GM12878 (cell line): ENCODE measurements at regions not wholly inside any gene's neighbourhood (a gene's known extent, or its start where the extent isn't known, plus 50 kb on each side); places are given as distances from the start of the nearest gene placed in this dataset.

Experiments
- JUNB ChIP-seq: IDR thresholded peaks from 2 replicates; pipeline ENCODE4 v1.6.1; 2016; ENCODE audit warnings: antibody characterized with exemption, mild to moderate bottlenecking
- KAT2A ChIP-seq: conservative IDR thresholded peaks from 2 replicates; pipeline ENCODE4 v1.6.1; 2011; ENCODE audit warnings: low read depth, low read length; ENCODE audit not compliant: control insufficient read depth
- NR2C2 ChIP-seq: IDR thresholded peaks from 2 replicates; pipeline ENCODE4 v1.6.1; 2011; ENCODE audit warnings: borderline replicate concordance, low read depth; ENCODE audit not compliant: control insufficient read depth, insufficient read length
- POLR2A ChIP-seq: IDR thresholded peaks from 2 replicates; pipeline ENCODE4 v1.6.1; 2011; ENCODE audit warnings: low read depth, mild to moderate bottlenecking, low read length

DNA sequence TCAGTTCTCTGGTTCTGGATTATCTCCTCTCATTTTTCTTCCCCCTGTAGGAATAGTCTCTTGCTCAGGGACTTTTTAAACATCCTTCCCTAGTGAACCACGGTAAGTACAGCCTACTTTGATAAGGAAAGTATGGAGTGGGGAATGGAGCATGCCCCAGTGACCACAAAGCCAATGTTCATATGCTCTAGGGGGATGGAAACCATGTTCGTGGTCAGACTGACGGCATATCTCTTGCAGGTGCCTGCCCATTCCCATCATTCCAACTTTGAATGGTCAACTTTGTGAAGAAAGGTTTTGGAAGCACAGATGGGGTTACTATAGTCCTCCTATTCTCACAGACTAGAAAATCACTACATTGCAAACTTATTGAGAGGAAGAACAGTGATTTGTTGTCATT, 332.5 kb upstream of the NCAM1 start:
- TF ChIP-seq JUNB (no peak), KAT2A (no peak), POLR2A (no peak), NR2C2 (no peak)
